Keratinocyte (primary cell): ENCODE measurements at regions not wholly inside any gene's neighbourhood (a gene's known extent, or its start where the extent isn't known, plus 50 kb on each side); places are given as distances from the start of the nearest gene placed in this dataset.
A peak's percentile ranks its signal among the peaks of the same experiment; 100 is the strongest.
"Not testable (repeated sequence)": the region's sequence is repeated elsewhere in the genome, so short reads cannot be mapped to it uniquely, and the experiment has no call there.

Experiments
- DNase-seq: peaks from one replicate; pipeline ENCODE4 v3.0.0-alpha.2; 2011; ENCODE audit warnings: low read depth, missing footprints, low spot score
- FAIRE-seq: peaks from 2 replicates; lab custom pipeline; 2011; peaks lifted over from hg19 to GRCh38; lab: Jason Lieb, UNC
- H2AFZ ChIP-seq: 2 replicates; pipeline ENCODE4 v1.6.0; 2012; ENCODE audit warnings: low read length, control low read depth, inconsistent platforms; ENCODE audit not compliant: control insufficient read depth
- H3K27ac ChIP-seq: 2 replicates; pipeline ENCODE4 v1.5.1; 2011; ENCODE audit warnings: low read length; ENCODE audit not compliant: control insufficient read depth, insufficient read depth
- H3K27me3 ChIP-seq: 3 replicates; pipeline ENCODE4 v1.6.0; 2011; ENCODE audit warnings: low read length; ENCODE audit not compliant: control insufficient read depth, insufficient read depth; ENCODE audit errors: extremely low read depth
- H3K36me3 ChIP-seq, 2 experiments: 2 replicates in 1 of 2; 3 replicates in 1 of 2; pipeline ENCODE4 v1.5.1; 2011; ENCODE audit warnings: low read length in 2 of 2, mild to moderate bottlenecking in 1 of 2; ENCODE audit not compliant: control insufficient read depth in 2 of 2, insufficient read depth in 2 of 2; ENCODE audit errors: extremely low read depth in 1 of 2
- H3K4me1 ChIP-seq: 3 replicates; pipeline ENCODE4 v1.5.1; 2011; ENCODE audit warnings: low read length; ENCODE audit not compliant: control insufficient read depth, insufficient read depth; ENCODE audit errors: extremely low read depth
- H3K4me2 ChIP-seq: 3 replicates; pipeline ENCODE4 v1.6.0; 2011; ENCODE audit warnings: low read depth, low read length; ENCODE audit not compliant: control insufficient read depth, insufficient read depth; ENCODE audit errors: extremely low read depth
- H3K4me3 ChIP-seq, 3 experiments: fragments of 200-600 bp in 1 of 3; sonication (generic) in 1 of 3; 2 replicates in 2 of 3; 3 replicates in 1 of 3; pipeline ENCODE4 v1.5.1; 2011 to 2016; ENCODE audit warnings: low read length in 3 of 3, mild to moderate bottlenecking in 3 of 3, control low read depth in 2 of 3, inconsistent platforms in 1 of 3, low read depth in 1 of 3, mixed read lengths in 1 of 3, mixed run types in 1 of 3, moderate library complexity in 1 of 3; ENCODE audit not compliant: control insufficient read depth in 2 of 3, insufficient read depth in 2 of 3; ENCODE audit errors: extremely low read depth in 1 of 3
- H3K79me2 ChIP-seq: 2 replicates; pipeline ENCODE4 v1.6.0; 2012; ENCODE audit warnings: low read length; ENCODE audit not compliant: control insufficient read depth, insufficient read depth
- H3K9ac ChIP-seq: 3 replicates; pipeline ENCODE4 v1.6.0; 2011; ENCODE audit warnings: low read length; ENCODE audit not compliant: control insufficient read depth, insufficient read depth; ENCODE audit errors: extremely low read depth
- H3K9me1 ChIP-seq: 3 replicates; pipeline ENCODE4 v1.6.0; 2011; ENCODE audit warnings: low read length; ENCODE audit not compliant: control insufficient read depth, insufficient read depth; ENCODE audit errors: extremely low read depth
- H3K9me3 ChIP-seq: 2 replicates; pipeline ENCODE4 v1.5.1; 2012; ENCODE audit warnings: low read depth, low read length; ENCODE audit not compliant: control insufficient read depth
- H4K20me1 ChIP-seq: 3 replicates; pipeline ENCODE4 v1.6.0; 2011; ENCODE audit warnings: low read length; ENCODE audit not compliant: control insufficient read depth, insufficient read depth; ENCODE audit errors: extremely low read depth
- EZH2 ChIP-seq: IDR thresholded peaks from one replicate; pipeline ENCODE4 v1.6.1; 2012; ENCODE audit warnings: inconsistent platforms, mild to moderate bottlenecking, low read length, moderate library complexity
- dilution Hi-C: fragments of 300-500 bp; cut with MboI; formaldehyde crosslinking; loops from one replicate; pipeline ENCODE4 v1.7.0; 2020; ENCODE audit warnings: low sequenced_read_pairs; ENCODE audit not compliant: extremely low pct_ligation_motif_present
- TF ChIP-seq, protein P1 (sequence below), 3 experiments: IDR thresholded peaks in 1 of 3; conservative IDR thresholded peaks in 1 of 3; optimal IDR thresholded peaks in 1 of 3; 2 replicates in 2 of 3; 3 replicates in 1 of 3; pipeline versions ENCODE3 to v1.5.1; 2011; ENCODE audit warnings: low read length in 3 of 3, mild to moderate bottlenecking in 3 of 3, moderate library complexity in 2 of 3, control low read depth in 1 of 3, inconsistent platforms in 1 of 3; ENCODE audit not compliant: insufficient read depth in 2 of 3; ENCODE audit errors: extremely low read depth in 1 of 3

DNA sequence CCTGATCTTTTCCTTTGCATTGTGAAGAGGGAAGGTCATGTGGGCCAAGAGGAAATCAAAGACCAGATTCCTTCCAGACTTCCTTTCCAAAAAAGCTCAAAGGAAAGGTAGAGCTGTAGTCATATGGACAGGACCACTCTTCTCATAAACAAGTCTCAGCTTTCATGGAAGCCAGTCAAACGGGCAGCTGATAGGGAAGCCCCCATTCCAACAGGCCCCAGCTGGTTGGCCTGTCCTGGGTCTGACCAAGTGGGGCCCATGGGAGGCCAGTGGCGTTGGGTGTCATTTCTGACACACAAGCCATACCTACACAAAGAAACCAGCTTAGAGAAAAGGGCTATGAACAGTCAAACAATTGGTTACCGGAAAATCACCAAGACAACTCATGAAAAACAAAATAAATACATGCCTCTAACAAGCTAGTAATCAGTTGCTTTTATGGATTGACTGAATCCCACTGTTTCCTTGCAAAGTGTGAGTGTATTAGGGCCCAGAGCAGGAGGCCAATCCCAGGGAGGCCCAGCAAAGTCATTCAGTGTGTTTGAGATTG lies 149.6 kb upstream of the MAMLD1 start:
- H3K36me3 ChIP-seq, result no peaks in the 10 kb centered on the region

GRCh38 chrX:150216000-150216399 lies 147.1 kb upstream of the MAMLD1 start:
- H3K36me3 ChIP-seq, H3K9ac ChIP-seq, H4K20me1 ChIP-seq, H3K4me2 ChIP-seq, dilution Hi-C loops, H3K9me1 ChIP-seq, H2AFZ ChIP-seq, DNase-seq, H3K79me2 ChIP-seq, H3K27ac ChIP-seq, H3K4me1 ChIP-seq, H3K9me3 ChIP-seq, H3K4me3 ChIP-seq, H3K27me3 ChIP-seq: not testable (repeated sequence)
- FAIRE-seq, result peak; percentile 32

More for the DNA sequence above, 149.6 kb upstream of the MAMLD1 start:
- no peak overlapping the region for H2AFZ ChIP-seq
- no peaks in the 10 kb centered on the region for H3K9me1 ChIP-seq
- DNase-seq (no peak), FAIRE-seq (no peak)
- no peak overlapping the region for H3K4me2 ChIP-seq
- no peak overlapping the region for H3K4me3 ChIP-seq
- dilution Hi-C loops, result no loop called here
- no peaks in the 10 kb centered on the region for H3K79me2 ChIP-seq
- H3K27me3 ChIP-seq, result no peaks in the 10 kb centered on the region
- H3K9me3 ChIP-seq, result no peaks in the 10 kb centered on the region
- H4K20me1 ChIP-seq, result no peaks in the 10 kb centered on the region
- TF ChIP-seq, protein P1, sequence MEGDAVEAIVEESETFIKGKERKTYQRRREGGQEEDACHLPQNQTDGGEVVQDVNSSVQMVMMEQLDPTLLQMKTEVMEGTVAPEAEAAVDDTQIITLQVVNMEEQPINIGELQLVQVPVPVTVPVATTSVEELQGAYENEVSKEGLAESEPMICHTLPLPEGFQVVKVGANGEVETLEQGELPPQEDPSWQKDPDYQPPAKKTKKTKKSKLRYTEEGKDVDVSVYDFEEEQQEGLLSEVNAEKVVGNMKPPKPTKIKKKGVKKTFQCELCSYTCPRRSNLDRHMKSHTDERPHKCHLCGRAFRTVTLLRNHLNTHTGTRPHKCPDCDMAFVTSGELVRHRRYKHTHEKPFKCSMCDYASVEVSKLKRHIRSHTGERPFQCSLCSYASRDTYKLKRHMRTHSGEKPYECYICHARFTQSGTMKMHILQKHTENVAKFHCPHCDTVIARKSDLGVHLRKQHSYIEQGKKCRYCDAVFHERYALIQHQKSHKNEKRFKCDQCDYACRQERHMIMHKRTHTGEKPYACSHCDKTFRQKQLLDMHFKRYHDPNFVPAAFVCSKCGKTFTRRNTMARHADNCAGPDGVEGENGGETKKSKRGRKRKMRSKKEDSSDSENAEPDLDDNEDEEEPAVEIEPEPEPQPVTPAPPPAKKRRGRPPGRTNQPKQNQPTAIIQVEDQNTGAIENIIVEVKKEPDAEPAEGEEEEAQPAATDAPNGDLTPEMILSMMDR (optimal IDR thresholded peaks at IDR 0.05 in 1 of 3, IDR thresholded peaks at IDR 0.05 in 1 of 3, conservative IDR thresholded peaks at IDR 0.05 in 1 of 3; ENCODE audit: extremely low read depth in 1 of 3, insufficient read depth in 2 of 3, low read length in 3 of 3), result no peak
- TF ChIP-seq EZH2, result no peak
- no peak overlapping the region for H3K9ac ChIP-seq
- peaks cover 3% of the 10 kb centered on the region for H3K4me1 ChIP-seq
- H3K27ac ChIP-seq, result no peak overlapping the region

GRCh38 chrX:150216716-150217115 lies 146.4 kb upstream of the MAMLD1 start:
- H2AFZ ChIP-seq, result no peak overlapping the region
- FAIRE-seq, result no peak
- H3K79me2 ChIP-seq, result no peaks in the 10 kb centered on the region
- peaks cover 3% of the 10 kb centered on the region for H3K4me1 ChIP-seq
- no peak for TF ChIP-seq EZH2
- TF ChIP-seq, protein P1 (optimal IDR thresholded peaks at IDR 0.05 in 1 of 3, IDR thresholded peaks at IDR 0.05 in 1 of 3, conservative IDR thresholded peaks at IDR 0.05 in 1 of 3; ENCODE audit: extremely low read depth in 1 of 3, insufficient read depth in 2 of 3, low read length in 3 of 3), result no peak
- no peak overlapping the region for H3K27ac ChIP-seq
- no peaks in the 10 kb centered on the region for H4K20me1 ChIP-seq
- no peak for DNase-seq
- no peak overlapping the region for H3K4me3 ChIP-seq
- no peaks in the 10 kb centered on the region for H3K36me3 ChIP-seq
- H3K9me1 ChIP-seq, result no peaks in the 10 kb centered on the region
- H3K4me2 ChIP-seq, result no peak overlapping the region
- no peak overlapping the region for H3K9ac ChIP-seq
- H3K27me3 ChIP-seq, result no peaks in the 10 kb centered on the region
- dilution Hi-C loops, result no loop called here
- H3K9me3 ChIP-seq, result no peaks in the 10 kb centered on the region
